NCI-H345 (cell line): ENCODE measurements at regions not wholly inside any gene's neighbourhood (a gene's known extent, or its start where the extent isn't known, plus 50 kb on each side); places are given as distances from the start of the nearest gene placed in this dataset.
A peak's percentile ranks its signal among the peaks of the same experiment; 100 is the strongest.
"Not testable (repeated sequence)": the region's sequence is repeated elsewhere in the genome, so short reads cannot be mapped to it uniquely, and the experiment has no call there.

ENCODE experiments used
- DNase-seq: peaks from one replicate; lab custom pipeline; 2025; lab: John Stamatoyannopoulos, UW

GRCh38 chr10:3571310-3571825 lies 213.6 kb downstream of the KLF6 start:
- DNase-seq, result no peak

DNA sequence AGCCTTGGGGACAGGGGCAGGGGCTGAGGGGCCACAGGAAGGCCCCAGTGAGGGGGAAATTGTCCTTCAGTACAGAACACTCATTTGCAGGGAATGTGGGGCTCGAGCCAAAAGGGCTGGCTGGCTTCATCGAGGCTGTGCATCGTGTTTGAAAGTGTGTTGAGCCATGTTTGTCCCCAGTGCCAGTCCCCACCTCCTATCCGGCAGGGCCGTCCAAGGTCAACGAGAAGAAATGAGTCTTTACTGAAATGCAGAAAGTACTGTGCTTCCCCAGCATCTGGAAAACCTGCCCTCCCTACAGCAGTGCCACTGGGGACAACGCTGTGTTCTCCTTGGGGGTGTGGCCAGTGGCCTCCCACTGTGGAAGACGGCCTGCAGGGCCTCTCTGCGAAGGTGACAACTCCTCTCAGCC lies 214.1 kb downstream of the KLF6 start:
- no peak for DNase-seq

DNA sequence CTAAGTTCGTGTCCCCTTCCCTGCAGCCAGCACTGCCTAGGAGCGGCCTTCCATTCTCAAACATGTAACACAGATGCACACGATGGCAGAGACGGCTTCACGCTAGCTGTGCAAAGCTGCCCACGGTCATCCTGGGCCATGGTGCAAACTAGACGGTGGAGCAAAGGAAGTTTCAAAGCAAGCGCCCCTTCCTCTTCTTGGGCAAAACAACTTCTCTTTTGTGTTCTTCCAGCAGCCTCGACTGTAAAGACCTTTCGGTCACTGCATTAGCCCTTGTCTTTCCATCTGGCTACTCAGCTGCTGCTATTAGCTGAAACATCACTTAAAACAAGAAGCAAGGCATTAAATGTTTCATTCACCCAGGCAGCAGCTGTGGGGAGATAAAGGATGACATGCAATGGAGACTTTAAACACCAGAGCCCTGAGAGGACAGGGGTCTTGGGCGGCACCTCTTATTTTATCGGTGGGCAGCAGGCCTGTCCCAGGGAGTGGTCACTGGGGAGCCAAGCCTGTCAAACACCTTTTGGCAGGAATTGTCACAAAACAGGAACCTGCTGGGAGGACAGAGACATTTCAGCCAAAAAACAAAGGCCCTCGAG lies 214.8 kb downstream of the KLF6 start:
- DNase-seq, result no peak

GRCh38 chr10:3568983-3569382 lies 216.0 kb downstream of the KLF6 start:
- DNase-seq, result peak; percentile 44

DNA sequence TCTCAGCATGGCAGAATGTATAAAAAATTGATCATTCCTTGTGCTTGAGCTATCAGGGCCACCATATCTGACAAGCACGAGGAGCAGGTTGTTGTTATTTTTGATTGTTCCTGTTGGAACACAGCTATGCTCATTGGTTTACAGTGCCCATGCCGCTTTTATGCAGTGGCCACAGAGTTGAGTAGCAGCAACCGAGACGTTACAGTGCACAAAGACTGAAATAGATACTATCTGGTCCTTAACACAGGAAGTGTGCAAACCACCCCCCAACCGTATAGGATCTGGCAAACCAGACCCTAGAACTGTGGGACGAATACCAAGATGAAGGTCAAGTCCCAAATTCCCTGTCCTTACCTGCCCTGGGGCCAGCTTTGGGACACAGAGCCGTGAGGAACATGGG lies 216.6 kb downstream of the KLF6 start:
- no peak for DNase-seq

DNA sequence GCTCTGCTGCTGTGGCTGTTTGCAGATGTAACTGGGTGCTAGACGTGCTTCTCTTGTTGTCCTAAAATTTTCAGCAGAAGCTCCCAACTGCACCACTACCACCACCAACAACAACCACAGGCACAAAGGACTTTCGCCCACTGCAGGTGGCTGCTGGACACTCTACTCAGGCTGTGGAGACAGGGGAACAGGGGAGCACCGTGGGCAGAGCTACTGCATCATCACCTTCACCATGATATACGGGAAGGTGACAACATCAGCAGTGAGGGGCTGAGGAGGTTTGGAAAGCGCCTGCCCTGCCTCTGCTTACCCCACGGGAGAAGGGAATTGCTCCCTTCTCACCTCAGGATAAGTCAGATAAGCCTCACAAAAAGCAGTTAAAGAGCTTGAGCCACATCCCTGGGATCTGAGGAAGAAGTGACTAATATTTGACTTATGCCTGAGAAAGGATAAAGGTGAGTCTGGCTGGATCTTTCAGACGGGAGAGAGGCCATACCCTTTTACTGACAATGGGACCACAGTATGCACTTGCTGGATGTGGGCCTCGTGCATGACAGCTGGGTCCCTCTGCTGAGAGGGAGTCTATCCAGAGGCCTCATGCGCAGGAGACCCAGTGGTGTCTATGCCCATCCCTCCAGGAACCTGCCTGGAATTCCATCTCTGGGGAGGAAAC lies 217.6 kb downstream of the KLF6 start:
- DNase-seq, result no peak

DNA sequence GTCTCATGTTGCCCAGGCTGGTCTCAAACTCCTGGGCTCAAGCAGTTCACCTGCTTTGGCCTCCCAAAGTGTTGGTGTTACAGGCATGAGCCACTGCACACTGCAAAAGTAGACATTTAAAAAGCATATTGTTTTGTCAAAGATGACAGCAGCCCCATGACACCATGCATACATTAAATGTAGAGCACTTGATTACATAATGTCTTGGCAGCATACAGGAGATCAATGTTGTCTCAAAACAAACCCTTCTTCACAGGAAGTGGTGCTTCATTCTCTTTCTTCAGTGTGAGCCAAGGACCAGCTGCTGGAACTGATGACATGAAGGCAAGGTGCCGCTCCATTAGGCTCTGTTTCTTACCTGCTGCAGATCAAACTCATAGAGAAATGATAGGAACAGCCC lies 218.4 kb downstream of the KLF6 start:
- peak; percentile 11 for DNase-seq

GRCh38 chr10:3564346-3565002 lies 220.5 kb downstream of the KLF6 start:
- DNase-seq, result no peak

DNA sequence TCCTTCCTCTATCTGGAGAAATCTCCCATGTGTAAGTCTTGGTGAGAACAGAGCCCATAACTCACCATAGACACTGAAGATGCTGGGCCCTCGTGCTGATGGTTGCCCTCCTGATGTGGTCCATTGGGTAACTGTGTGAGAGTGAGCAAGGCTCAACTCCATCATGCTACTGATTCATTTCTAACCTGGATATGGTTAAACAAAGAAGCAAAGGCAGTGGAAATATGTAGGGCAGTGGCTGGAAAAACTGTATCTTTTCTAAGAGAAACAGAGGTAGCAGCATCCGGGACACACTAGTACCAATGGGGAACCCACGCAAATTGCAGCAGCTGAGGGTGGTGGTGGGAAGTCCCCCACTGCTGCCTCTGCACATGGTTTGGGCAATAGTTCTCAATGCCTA lies 221.7 kb downstream of the KLF6 start:
- DNase-seq, result no peak

DNA sequence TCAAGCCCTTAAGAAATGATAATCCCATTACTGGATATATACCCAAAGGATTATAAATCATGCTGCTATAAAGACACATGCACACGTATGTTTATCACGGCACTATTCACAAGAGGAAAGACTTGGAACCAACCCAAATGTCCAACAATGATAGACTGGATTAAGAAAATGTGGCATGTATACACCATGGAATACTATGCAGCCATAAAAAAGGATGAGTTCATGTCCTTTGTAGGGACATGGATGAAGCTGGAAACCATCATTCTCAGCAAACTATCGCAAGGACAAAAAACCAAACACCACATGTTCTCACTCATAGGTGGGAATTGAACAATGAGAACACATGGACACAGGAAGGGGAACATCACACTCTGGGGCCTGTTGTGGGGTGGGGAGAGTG lies 224.4 kb downstream of the KLF6 start:
- DNase-seq, result not testable (repeated sequence)

DNA sequence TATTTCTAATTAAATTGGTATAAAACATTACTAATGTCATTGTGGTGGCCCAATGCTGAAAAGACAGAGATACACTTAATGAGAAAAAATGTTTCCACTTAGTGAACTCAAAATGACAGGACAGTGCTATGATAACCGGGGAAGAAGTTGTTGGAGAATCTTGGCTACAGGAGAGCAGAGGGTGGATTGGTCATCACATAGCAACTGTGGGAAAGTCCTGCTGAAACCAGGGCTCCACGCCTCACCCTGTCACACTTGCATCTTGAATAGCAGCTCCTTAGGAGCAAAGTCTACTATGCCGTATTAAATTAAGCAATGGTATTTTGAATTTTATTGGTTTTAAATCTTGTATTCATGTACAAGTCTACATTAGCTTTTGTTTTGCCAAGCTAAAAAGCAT lies 225.5 kb downstream of the KLF6 start:
- DNase-seq, result no peak

GRCh38 chr10:3559011-3559410 lies 226.0 kb downstream of the KLF6 start:
- DNase-seq, result no peak

- not testable (repeated sequence) for DNase-seq
Observed at GRCh38 chr10:3556191-3557017, 228.6 kb downstream of the KLF6 start.

DNA sequence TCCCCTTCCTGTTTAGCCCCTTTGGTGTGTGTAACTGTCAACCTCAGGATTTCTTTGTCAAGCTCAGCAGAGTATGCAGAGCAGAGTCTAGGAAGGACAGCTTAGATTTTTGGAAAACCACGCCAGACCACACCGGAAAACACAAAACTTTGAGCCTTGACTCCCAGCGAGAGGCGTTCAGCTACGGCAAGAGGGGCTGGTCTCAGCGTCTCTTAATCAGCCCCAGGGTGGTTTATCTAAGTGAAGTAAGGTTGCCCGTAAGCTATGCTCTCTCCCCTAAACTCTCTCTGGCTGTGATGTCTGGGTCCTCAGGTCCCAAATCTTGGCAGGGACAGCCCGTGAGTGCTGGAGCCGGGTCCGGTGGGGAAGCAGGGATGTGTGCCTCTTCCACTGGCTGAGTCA lies 230.9 kb downstream of the KLF6 start:
- no peak for DNase-seq

DNA sequence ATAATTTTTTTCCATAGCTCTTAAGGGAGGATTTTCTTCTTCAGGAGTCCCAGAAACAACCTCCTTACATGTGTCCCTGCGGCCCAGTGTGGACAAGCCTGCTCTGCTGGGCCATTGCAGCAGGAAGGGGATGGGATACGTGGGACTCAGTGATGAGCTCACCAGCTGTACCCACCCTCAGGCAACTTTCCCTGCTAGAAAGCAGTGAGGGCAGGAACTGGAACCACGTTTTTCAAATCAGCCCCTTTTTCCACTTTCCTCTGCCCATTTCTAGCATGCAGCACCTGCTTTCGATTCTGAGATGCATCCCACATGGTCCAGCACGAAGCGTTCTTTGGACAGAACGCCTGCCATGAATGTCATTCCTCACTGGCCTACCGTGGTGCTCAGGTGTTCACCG lies 232.7 kb downstream of the KLF6 start:
- DNase-seq, result no peak

GRCh38 chr10:3551761-3552160 lies 233.2 kb downstream of the KLF6 start:
- DNase-seq, result no peak

GRCh38 chr10:3549118-3549517 lies 235.9 kb downstream of the KLF6 start:
- no peak for DNase-seq

DNA sequence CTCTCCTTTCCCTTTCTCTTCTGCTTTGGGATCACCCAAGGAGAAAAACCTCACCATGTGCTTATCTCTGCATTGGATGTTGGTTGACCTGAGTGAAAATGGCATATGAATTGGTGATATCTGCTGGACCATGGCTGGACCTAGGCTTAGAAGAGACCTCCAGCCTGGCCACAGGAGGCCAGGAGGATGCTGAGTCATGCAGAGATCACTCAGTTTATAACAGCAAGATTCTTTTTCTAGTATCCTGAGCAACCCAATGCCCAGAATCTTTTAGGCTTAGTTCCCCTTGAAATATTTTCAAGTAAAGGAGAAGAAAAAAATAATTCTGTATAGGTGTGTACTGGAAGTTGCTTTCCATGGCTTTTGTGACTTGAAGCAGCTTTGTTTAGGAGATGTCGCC lies 236.3 kb downstream of the KLF6 start:
- DNase-seq, result no peak

DNA sequence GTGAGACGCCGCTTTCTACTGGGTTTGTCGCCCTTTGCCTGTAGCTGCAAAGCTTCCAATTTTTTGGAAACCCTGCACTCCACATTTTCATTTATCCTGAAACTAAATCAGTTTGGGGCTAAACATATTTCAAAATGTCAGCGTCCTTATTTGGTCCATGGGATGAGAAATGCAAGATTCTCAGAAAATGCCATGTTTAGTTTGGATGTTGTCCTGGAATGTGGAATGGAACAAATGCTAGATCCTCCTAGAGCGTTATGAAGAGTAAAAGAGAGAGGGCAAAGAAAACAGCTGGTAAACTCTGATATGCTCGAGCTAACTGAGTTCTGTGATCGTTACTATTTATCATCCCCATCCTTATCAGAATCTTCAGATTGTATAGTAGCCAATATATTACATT lies 236.9 kb downstream of the KLF6 start:
- no peak for DNase-seq

- DNase-seq, result no peak
Observed at GRCh38 chr10:3544561-3544960, 240.4 kb downstream of the KLF6 start.

DNA sequence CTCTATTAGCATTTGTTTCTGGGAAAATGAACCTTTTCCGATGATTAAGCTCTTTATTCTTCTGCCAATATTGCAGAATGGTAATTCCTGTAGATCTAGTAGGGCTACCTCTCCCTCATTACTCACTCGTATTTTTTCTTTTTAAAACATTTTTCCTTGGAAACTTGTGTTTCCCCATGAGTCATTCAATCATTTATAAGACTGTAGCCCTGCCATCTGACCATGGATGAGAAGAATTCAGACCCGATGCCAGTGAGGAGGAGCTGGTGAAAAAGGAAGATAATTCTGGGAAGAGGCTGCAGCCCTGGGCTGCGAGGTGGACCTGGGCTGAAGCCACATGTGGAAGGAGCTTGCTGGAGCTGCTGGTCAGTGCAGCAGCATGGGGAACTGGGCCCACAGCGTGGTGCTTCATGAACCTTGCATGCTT lies 242.8 kb downstream of the KLF6 start:
- no peak for DNase-seq

- no peak for DNase-seq
Observed at GRCh38 chr10:3539696-3540383, 245.2 kb downstream of the KLF6 start.
